ENCODE measurements at regions not wholly inside any gene's neighbourhood (a gene's known extent, or its start where the extent isn't known, plus 50 kb on each side); places are given as distances from the start of the nearest gene placed in this dataset.

DNA sequence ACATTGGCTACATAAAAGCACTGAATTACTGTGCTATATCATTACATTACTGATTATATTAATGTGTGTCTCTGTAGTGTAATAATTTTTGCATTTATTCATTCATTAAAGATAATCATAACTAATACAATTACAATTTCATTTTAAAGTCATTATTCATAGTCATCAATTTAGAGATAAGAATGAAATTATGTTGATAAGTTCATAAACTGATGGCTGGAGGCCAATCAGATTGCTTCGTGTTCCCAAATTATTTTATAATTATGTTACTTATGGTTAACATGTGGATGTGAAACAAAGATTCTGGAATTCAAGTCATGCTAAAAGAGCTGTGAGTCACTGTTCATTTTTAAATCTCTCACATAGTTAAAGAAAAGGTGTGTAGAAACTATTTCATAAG lies 223.4 kb upstream of the HAND2 start:
- TF ChIP-seq, protein P1, sequence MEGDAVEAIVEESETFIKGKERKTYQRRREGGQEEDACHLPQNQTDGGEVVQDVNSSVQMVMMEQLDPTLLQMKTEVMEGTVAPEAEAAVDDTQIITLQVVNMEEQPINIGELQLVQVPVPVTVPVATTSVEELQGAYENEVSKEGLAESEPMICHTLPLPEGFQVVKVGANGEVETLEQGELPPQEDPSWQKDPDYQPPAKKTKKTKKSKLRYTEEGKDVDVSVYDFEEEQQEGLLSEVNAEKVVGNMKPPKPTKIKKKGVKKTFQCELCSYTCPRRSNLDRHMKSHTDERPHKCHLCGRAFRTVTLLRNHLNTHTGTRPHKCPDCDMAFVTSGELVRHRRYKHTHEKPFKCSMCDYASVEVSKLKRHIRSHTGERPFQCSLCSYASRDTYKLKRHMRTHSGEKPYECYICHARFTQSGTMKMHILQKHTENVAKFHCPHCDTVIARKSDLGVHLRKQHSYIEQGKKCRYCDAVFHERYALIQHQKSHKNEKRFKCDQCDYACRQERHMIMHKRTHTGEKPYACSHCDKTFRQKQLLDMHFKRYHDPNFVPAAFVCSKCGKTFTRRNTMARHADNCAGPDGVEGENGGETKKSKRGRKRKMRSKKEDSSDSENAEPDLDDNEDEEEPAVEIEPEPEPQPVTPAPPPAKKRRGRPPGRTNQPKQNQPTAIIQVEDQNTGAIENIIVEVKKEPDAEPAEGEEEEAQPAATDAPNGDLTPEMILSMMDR (conservative IDR thresholded peaks at IDR 0.05): no peak
- no peak overlapping the region for H3K9ac ChIP-seq (ENCODE audit: extremely low read depth, insufficient read length, low read length)
- no peak overlapping the region for H3K56ac ChIP-seq (ENCODE audit: insufficient read length, low read depth, low read length)
- no peak overlapping the region for H2BK5ac ChIP-seq (ENCODE audit: insufficient read length, low read length)
- no peaks in the 10 kb centered on the region for H3K36me3 Mint-ChIP-seq (ENCODE audit: insufficient read depth in 1 of 3, low read depth in 3 of 3)
- H3K23ac ChIP-seq (ENCODE audit: insufficient read length, low read depth, low read length): no peak overlapping the region
- no peaks in the 10 kb centered on the region for H3K27me3 ChIP-seq (ENCODE audit: insufficient read depth, low read length)
- H3T11ph ChIP-seq (ENCODE audit: low read length): no peak overlapping the region
- no peaks in the 10 kb centered on the region for H3K79me2 ChIP-seq (ENCODE audit: insufficient read depth, low read length)
- H3K4me1 Mint-ChIP-seq: peaks cover 3 to 4% of the 10 kb centered on the region in 2 experiments; a peak in 3 of 4 replicates
- H3K27ac Mint-ChIP-seq: no peak overlapping the region
- H3K4ac ChIP-seq (ENCODE audit: low read depth, low read length): no peak overlapping the region
- no peak overlapping the region for H2BK12ac ChIP-seq (ENCODE audit: insufficient read length, low read depth, low read length)
- H4K91ac ChIP-seq (ENCODE audit: insufficient read length, low read depth, low read length): no peak overlapping the region
- H3K14ac ChIP-seq (ENCODE audit: insufficient read depth, low read length): no peak overlapping the region
- DNase-seq: no peak
- H4K5ac ChIP-seq (ENCODE audit: insufficient read length, low read depth, low read length): no peak overlapping the region
- no peak overlapping the region for H3K18ac ChIP-seq (ENCODE audit: insufficient read length, low read depth, low read length)
- H3K4me2 ChIP-seq (ENCODE audit: insufficient read depth, insufficient read length, low read length): no peak overlapping the region
- no peaks in the 10 kb centered on the region for H3K9me3 ChIP-seq (ENCODE audit: control insufficient read depth, low read depth, low read length)
- H2AFZ ChIP-seq (ENCODE audit: low read length): no peak overlapping the region
- WGBS (ENCODE audit: extremely low coverage, insufficient read length, low lambda C conversion rate): no CpG with 5 or more reads among the region's 1 CpG
- H4K8ac ChIP-seq (replicated peaks; ENCODE audit: insufficient read length, low read depth, low read length): no peak overlapping the region
- H3K27ac ChIP-seq (ENCODE audit: insufficient read length, low read depth, low read length): no peak overlapping the region
- no peak overlapping the region for H2AK5ac ChIP-seq (ENCODE audit: insufficient read length, low read length)
- no peak overlapping the region for H2BK20ac ChIP-seq (ENCODE audit: low read depth, low read length, poor library complexity, severe bottlenecking)
- H2BK120ac ChIP-seq (ENCODE audit: low read depth, low read length, poor library complexity, severe bottlenecking): no peak overlapping the region
- H3K4me1 ChIP-seq (ENCODE audit: insufficient read depth, low read length): no peaks in the 10 kb centered on the region
- H3K79me1 ChIP-seq (ENCODE audit: insufficient read depth, low read depth, low read length, poor library complexity, severe bottlenecking): no peaks in the 10 kb centered on the region
- H3K27me3 Mint-ChIP-seq (ENCODE audit: low read depth): peaks cover 6% of the 10 kb centered on the region
- H4K20me1 ChIP-seq (ENCODE audit: control insufficient read depth, insufficient read depth, insufficient read length): no peaks in the 10 kb centered on the region
- H3K4me3 Mint-ChIP-seq: no peak overlapping the region
- no peaks in the 10 kb centered on the region for H3K23me2 ChIP-seq (ENCODE audit: insufficient read length, low read depth, low read length, poor library complexity, severe bottlenecking)
- H2BK15ac ChIP-seq (ENCODE audit: low read depth, low read length): no peak overlapping the region
- 0 out of 5 replicates have a peak, but pooled peaks cover 0 to 2% of the 10 kb centered on the region in 2 experiments for H3K9me3 Mint-ChIP-seq
